Effector CD4-positive, alpha-beta T cell (primary cell): ENCODE measurements at regions not wholly inside any gene's neighbourhood (a gene's known extent, or its start where the extent isn't known, plus 50 kb on each side); places are given as distances from the start of the nearest gene placed in this dataset.

Experiments used
- DNase-seq: peaks from one replicate; pipeline ENCODE4 v3.0.0-alpha.2; 2020

GRCh38 chr20:59376109-59376841, 75.9 kb downstream of the EDN3 start:
- no peak for DNase-seq

- DNase-seq: no peak
These were observed 76.6 kb downstream of the EDN3 start for GRCh38 chr20:59376998-59377397.

GRCh38 chr20:59377842-59378241, 77.4 kb downstream of the EDN3 start:
- DNase-seq: no peak

- DNase-seq: no peak
These were observed 78.0 kb downstream of the EDN3 start for GRCh38 chr20:59378396-59378795.

- DNase-seq: no peak
These were observed 78.6 kb downstream of the EDN3 start for GRCh38 chr20:59378966-59379365.

DNA sequence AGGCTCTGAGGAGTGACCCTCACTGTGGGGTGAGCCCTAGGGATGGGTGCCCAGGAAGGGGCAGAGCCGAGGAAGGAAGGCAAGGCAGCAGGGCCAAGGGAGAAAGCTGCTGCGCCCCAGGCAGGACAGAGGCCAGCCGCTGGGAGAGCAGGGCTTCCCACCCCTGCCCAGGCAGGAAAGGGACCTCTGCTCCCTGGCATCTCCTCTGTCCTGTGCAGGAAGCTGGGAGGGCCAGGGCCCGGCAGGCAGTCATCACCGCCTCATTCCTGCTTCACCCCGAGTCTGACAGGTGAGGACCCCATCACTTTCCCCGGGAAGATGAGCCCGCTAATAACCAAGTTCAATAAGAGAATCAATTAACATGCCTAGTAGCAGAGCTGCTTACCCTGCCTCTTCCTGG, 81.3 kb downstream of the EDN3 start:
- DNase-seq: no peak

GRCh38 chr20:59382157-59382725, 81.8 kb downstream of the EDN3 start:
- DNase-seq: no peak

- no peak for DNase-seq
These were observed 82.5 kb downstream of the EDN3 start for GRCh38 chr20:59382907-59383306.

GRCh38 chr20:59385038-59385437, 84.6 kb downstream of the EDN3 start:
- no peak for DNase-seq

DNA sequence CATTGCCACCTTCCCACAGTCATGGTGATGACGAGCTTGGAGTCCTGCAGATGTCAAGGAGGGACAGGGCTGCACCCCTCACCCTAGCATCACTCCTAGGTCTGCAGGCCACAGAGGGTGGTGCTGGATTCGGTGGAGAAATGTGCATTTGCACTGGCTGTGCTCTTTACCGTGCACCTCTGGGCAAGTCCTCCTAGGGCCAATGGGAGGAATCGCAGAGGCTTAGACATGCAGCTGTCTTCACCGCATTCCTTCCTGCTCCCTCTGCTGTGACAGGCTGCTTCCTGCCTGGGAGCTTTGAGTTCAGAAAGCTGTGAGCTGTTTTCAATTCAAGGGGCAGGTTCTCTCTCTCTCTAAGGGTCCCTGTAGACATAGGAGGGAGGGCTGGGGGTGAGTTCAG, 85.1 kb downstream of the EDN3 start:
- no peak for DNase-seq

- DNase-seq: no peak
These were observed 86.4 kb downstream of the EDN3 start for GRCh38 chr20:59386809-59387208.

- no peak for DNase-seq
These were observed 87.5 kb downstream of the EDN3 start for GRCh38 chr20:59387891-59388290.

- DNase-seq: no peak
These were observed 88.0 kb downstream of the EDN3 start for GRCh38 chr20:59388402-59388801.

DNA sequence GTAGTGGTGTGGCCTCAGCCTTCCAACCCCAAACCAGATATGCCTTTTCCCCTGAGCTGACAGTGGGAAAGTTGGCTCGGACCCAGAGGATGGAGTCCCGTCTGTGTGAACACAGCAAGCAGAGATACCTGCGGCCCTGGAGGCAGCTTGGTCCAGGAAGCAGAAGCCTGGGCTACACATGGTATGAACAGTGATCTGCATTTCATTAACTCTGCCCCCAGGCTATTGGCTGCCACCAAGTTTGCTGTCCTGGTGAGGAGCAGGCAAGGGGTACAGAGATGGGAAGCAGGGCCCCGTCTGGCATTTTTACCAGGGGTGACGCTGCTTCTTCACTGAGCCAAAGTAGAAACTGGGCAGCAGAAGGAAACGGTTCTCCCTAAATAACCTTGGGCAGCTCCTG, 90.0 kb downstream of the EDN3 start:
- no peak for DNase-seq

- DNase-seq: no peak
These were observed 91.6 kb downstream of the EDN3 start for GRCh38 chr20:59391975-59392374.

- DNase-seq: no peak
These were observed 92.3 kb downstream of the EDN3 start for GRCh38 chr20:59392736-59393135.

- DNase-seq: no peak
These were observed 92.7 kb downstream of the EDN3 start for GRCh38 chr20:59393142-59393541.

GRCh38 chr20:59395729-59396128, 95.3 kb downstream of the EDN3 start:
- DNase-seq: no peak

DNA sequence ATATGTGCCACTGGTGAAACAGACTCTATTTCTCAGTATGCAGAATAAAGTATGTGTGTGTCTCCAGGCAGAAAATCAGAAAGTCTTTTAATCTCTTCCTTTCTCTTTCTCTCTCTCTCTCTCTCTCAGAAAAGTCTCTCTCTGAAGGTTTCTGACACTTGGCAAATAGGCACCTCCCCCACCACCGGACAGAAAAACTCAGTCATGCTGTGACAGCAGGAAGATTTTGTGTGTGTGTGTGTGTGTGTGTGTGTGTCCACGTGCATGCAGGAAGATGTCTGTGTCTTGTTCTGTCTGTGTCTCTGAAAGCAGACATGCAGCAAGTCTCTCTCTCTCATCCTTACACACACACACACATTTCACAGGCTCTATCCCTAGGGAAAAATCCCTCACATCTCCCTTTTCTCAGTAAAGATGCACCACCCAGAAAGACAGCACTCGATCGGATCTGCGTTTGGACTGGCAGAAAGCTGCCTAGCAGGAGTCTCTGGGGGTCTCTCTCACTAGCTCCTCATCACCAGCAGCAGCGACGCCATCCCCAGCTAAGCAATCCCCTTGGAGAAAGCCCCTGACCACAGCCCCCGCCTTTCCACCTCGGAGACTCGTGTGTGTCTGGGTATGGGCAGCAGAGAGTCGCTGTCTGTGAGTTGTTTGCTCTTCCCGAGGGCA, 98.3 kb downstream of the EDN3 start:
- DNase-seq: no peak

DNA sequence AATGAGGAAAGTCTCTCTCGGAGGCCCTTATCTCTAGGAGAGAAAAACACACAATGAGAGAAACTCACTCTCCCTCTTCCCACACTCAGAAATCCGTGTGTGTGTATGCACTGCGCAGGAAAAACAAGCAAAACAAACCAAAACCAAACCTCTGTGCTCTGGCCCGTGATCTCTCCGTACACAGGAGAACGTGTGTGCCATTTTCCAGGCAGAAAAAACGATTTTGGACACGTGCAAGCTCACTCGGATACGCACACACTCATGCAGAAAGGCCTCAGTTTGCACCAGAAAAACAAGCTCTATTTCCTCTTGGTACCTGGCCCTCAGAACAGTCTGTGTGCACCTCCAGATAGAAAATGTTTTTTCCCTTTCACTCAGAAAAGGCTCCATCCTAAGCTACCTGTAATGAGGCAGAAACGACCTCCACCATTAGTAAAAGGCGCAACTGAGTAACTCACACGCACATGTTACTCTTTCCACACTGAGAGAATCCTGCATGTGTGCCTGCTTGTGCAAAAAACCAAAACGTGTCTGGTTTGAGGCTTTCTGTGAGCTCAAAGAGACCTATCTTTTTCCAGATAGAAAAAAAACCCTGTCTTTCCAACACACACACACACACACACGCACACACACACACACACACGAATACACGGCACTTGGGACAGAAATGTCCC, 99.2 kb downstream of the EDN3 start:
- no peak for DNase-seq

DNA sequence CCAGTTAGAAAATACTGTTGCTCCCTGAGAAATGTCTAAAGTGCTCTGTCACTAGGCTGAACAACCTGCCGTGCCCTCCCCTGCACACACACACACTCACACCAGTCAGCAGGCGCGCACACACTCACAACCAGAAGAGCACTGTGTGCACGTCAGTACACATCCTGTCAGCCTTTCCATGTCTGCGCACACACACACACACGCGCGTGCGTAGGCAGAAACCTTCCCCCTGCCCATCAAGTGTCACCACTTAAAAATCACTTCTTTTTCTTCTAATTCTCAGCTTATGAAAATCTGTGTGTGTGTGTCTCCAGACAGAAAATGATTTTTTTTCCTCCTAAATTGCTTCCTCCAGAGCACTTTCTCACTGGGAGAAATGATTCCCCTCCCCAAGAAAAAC, 100.3 kb downstream of the EDN3 start:
- no peak for DNase-seq

DNA sequence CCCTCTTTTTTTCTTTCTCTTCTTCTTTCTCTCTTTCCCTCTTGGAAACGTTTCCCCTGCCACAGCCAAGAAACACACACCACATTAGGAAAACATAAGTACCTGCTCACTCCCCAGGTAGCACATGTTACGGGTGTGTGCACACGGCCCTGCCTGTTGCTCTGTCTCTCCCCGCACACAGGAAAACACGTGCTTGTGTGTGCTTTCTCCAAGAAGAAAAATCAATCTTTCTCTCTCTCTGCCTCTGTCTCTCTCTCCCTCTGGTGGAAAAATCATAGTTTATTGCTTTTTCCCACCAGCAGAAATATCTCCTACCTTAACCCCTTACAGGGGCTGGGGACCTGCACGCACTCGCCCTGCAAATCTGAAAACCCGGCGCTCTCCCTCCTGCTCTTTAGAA, 102.3 kb downstream of the EDN3 start:
- no peak for DNase-seq

GRCh38 chr20:59403261-59403961, 103.0 kb downstream of the EDN3 start:
- DNase-seq: peak; percentile 48
